HepG2 (cell line): ENCODE measurements at regions not wholly inside any gene's neighbourhood (a gene's known extent, or its start where the extent isn't known, plus 50 kb on each side); places are given as distances from the start of the nearest gene placed in this dataset.

Experiments used
- ATAC-seq: fragments of 200-7000 bp; cut with Tn5 transposase; 3 replicates; pipeline ENCODE4 v1.9.1; 2020; ENCODE audit warnings: mild to moderate bottlenecking, moderate library complexity
- BruUV-seq: library from RNA; stranded (reverse); fragments of 400-500 nt; replicated peaks from 2 replicates; lab custom pipeline; 2021; lab: Mats Ljungman, UMichigan
- CTCF ChIA-PET: fragments of 300-600 bp; formaldehyde crosslinking; extraction: SDS; loops from one replicate; lab custom pipeline; 2021; ENCODE audit warnings: low total read pairs, inconsistent platforms, low intra/inter-chr PET ratio; lab: Yijun Ruan, JAX
- POLR2A ChIA-PET: fragments of 350-600 bp; sonication (Branson Sonifier 250); formaldehyde crosslinking; loops from one replicate; lab custom pipeline; 2020; ENCODE audit warnings: antibody characterized with exemption, inconsistent platforms; lab: Yijun Ruan, JAX
- DNase-seq: peaks from one replicate; pipeline ENCODE4 v3.0.0-alpha.2; 2015; ENCODE audit warnings: low spot score
- FAIRE-seq: peaks from 3 replicates; lab custom pipeline; 2011; peaks lifted over from hg19 to GRCh38; lab: Jason Lieb, UNC
- H2AFZ ChIP-seq: one replicate; pipeline ENCODE4 v1.6.1; 2011; ENCODE audit warnings: low read length, inconsistent platforms
- H3K27ac ChIP-seq: fragments of 300-600 bp; 3 replicates; pipeline ENCODE4 v1.8.0; 2011; ENCODE audit warnings: mixed run types, mild to moderate bottlenecking, mixed read lengths, low read length, inconsistent platforms; ENCODE audit not compliant: insufficient read depth; ENCODE audit errors: extremely low read length
- H3K27me3 ChIP-seq, 2 experiments: fragments of 200-600 bp in 1 of 2; 2 replicates in 1 of 2; 3 replicates in 1 of 2; pipeline versions ENCODE4 v1.6.0 to v1.8.0; 2011; ENCODE audit warnings: low read length in 2 of 2, mild to moderate bottlenecking in 2 of 2, moderate library complexity in 2 of 2, inconsistent platforms in 1 of 2; ENCODE audit not compliant: insufficient read depth in 2 of 2, control insufficient read depth in 1 of 2
- H3K36me3 ChIP-seq, 2 experiments: fragments of 200-600 bp in 1 of 2; replicated peaks in 1 of 2; 2 replicates in 1 of 2; 3 replicates in 1 of 2; pipeline versions ENCODE4 v1.5.1 to v1.8.0; 2011; ENCODE audit warnings: low read length in 2 of 2, inconsistent platforms in 1 of 2; ENCODE audit not compliant: insufficient read depth in 2 of 2, control insufficient read depth in 1 of 2
- H3K4me1 ChIP-seq: 2 replicates; pipeline ENCODE4 v1.5.1; 2012; ENCODE audit warnings: low read length, inconsistent platforms; ENCODE audit not compliant: insufficient read depth
- H3K4me2 ChIP-seq: 2 replicates; pipeline ENCODE4 v1.6.0; 2011; ENCODE audit warnings: low read depth, low read length, inconsistent platforms
- H3K4me3 ChIP-seq, 3 experiments: fragments of 200-600 bp in 1 of 3; sonication (generic), shearing (Covaris generic) in 1 of 3; replicated peaks in 1 of 3; 2 replicates each; pipeline ENCODE4 v1.5.1; 2011 to 2016; ENCODE audit warnings: low read length in 3 of 3, inconsistent platforms in 2 of 3, low read depth in 2 of 3, mild to moderate bottlenecking in 2 of 3, control low read depth in 1 of 3, mixed read lengths in 1 of 3; ENCODE audit not compliant: insufficient read depth in 1 of 3
- H3K79me2 ChIP-seq: one replicate; pipeline ENCODE4 v1.6.1; 2011; ENCODE audit warnings: low read length, inconsistent platforms; ENCODE audit not compliant: insufficient read depth
- H3K9ac ChIP-seq: 2 replicates; pipeline ENCODE4 v1.6.0; 2011; ENCODE audit warnings: mild to moderate bottlenecking, low read depth, low read length, inconsistent platforms; ENCODE audit not compliant: insufficient read depth
- H3K9me3 ChIP-seq: 2 replicates; pipeline ENCODE4 v1.5.1; 2012; ENCODE audit warnings: mild to moderate bottlenecking, low read length
- H4K20me1 ChIP-seq: 2 replicates; pipeline ENCODE4 v1.6.0; 2011; ENCODE audit warnings: inconsistent platforms, mild to moderate bottlenecking, low read length, moderate library complexity; ENCODE audit not compliant: insufficient read depth
- ATF7 ChIP-seq, 2 experiments: fragments of 450-650 bp in 1 of 2; sonication (generic) in 1 of 2; formaldehyde crosslinking in 1 of 2; IDR thresholded peaks; 2 replicates each; pipeline versions ENCODE4 v1.4.0 to v1.6.1; 2016 to 2020; ENCODE audit warnings: antibody characterized with exemption in 1 of 2, mild to moderate bottlenecking in 1 of 2, missing genetic modification reagents in 1 of 2
- CREB1 ChIP-seq, 2 experiments: fragments of 450-650 bp in 1 of 2; IDR thresholded peaks; 2 replicates each; pipeline ENCODE4 v1.6.1; 2016 to 2017; ENCODE audit warnings: control low read depth in 1 of 2, mild to moderate bottlenecking in 1 of 2, missing compliant biosample characterization in 1 of 2, missing genetic modification characterization in 1 of 2
- HMGA1 ChIP-seq: sonication (generic); formaldehyde crosslinking; conservative IDR thresholded peaks from 2 replicates; pipeline ENCODE4 v1.4.0; 2020; ENCODE audit warnings: missing genetic modification reagents
- HOXD1 ChIP-seq: sonication (generic); formaldehyde crosslinking; IDR thresholded peaks from 2 replicates; pipeline ENCODE4 v1.5.0; 2020; ENCODE audit warnings: missing genetic modification reagents
- RNF219 ChIP-seq: sonication (generic); formaldehyde crosslinking; IDR thresholded peaks from 2 replicates; pipeline ENCODE4 v1.5.0; 2020; ENCODE audit warnings: mild to moderate bottlenecking, missing genetic modification reagents
- SAP130 ChIP-seq: IDR thresholded peaks from 2 replicates; pipeline ENCODE4 v1.6.1; 2016; ENCODE audit warnings: low read depth
- SRSF9 ChIP-seq: fragments of 200-400 bp; formaldehyde crosslinking; IDR thresholded peaks from 2 replicates; pipeline ENCODE4 v1.6.1; 2018; ENCODE audit warnings: borderline replicate concordance, mild to moderate bottlenecking, low read depth, low read length; ENCODE audit not compliant: insufficient read depth, poor library complexity, severe bottlenecking
- ZNF704 ChIP-seq: sonication (generic); formaldehyde crosslinking; IDR thresholded peaks from 2 replicates; pipeline ENCODE4 v1.8.1; 2023; ENCODE audit warnings: mild to moderate bottlenecking, inconsistent platforms, moderate library complexity, missing genetic modification reagents, borderline replicate concordance
- WGBS: methylation state at CpG from one replicate; pipeline ENCODE4 v1.1.6; 2017; ENCODE audit warnings: low lambda C conversion rate; 5-methylcytosine and 5-hydroxymethylcytosine counted together
- in situ Hi-C: cut with HindIII; loops from 2 replicates; pipeline ENCODE4 v1.10.0; 2017; ENCODE audit warnings: low pct_unique_long_range_greater_than_20kb; ENCODE audit not compliant: extremely low pct_ligation_motif_present
- intact Hi-C: fragments of 100-400 bp; cut with micrococcal nuclease; formaldehyde crosslinking; loops from one replicate; pipeline ENCODE4 v1.10.0; 2022; ENCODE audit not compliant: unreplicated experiment

- ChIA-PET CTCF (no interaction called here), POLR2A (no interaction called here)
- no peaks in the 10 kb centered on the region for H3K36me3 ChIP-seq
- no peaks in the 10 kb centered on the region for H3K79me2 ChIP-seq
- H3K4me1 ChIP-seq, result no peaks in the 10 kb centered on the region
- TF ChIP-seq CREB1 (IDR thresholded peaks at IDR 0.05) (peak; percentile 73), CREB1 (CRISPR knock-in tag; IDR thresholded peaks at IDR 0.05) (no peak), SRSF9 (no peak), ZNF704 (CRISPR knock-in tag) (no peak), ATF7 (IDR thresholded peaks at IDR 0.05) (0 out of 2 replicates have a peak, but pooled peaks have one; percentile 7), ATF7 (CRISPR knock-in tag; IDR thresholded peaks at IDR 0.05) (no peak)
- H3K4me3 ChIP-seq, result no peak overlapping the region
- intact Hi-C loops, result no loop called here
- BruUV-seq, result no TSS peak
- no peak overlapping the region for H3K27ac ChIP-seq
- H3K27me3 ChIP-seq, result peaks cover 0 to 6% of the 10 kb centered on the region in 2 experiments; a peak in 2 of 5 replicates
- H4K20me1 ChIP-seq, result no peaks in the 10 kb centered on the region
- no peak overlapping the region for H3K9ac ChIP-seq
- ATAC-seq (no peak), DNase-seq (no peak), FAIRE-seq (no peak)
- in situ Hi-C loops, result no loop called here
- no peaks in the 10 kb centered on the region for H3K9me3 ChIP-seq
- no peak overlapping the region for H3K4me2 ChIP-seq
- H2AFZ ChIP-seq, result no peak overlapping the region
- WGBS, result 55% methylated on average over 5 of the region's 10 CpGs
Measured at GRCh38 chr15:98268163-98268562, 307.7 kb downstream of the ARRDC4 start.

GRCh38 chr15:98272625-98273024 lies 312.1 kb downstream of the ARRDC4 start:
- no peak overlapping the region for H2AFZ ChIP-seq
- H3K4me1 ChIP-seq, result no peaks in the 10 kb centered on the region
- no peak overlapping the region for H3K4me3 ChIP-seq
- ATAC-seq (peak; percentile 64; the same call in 2 of the 3 replicates), DNase-seq (no peak), FAIRE-seq (no peak)
- in situ Hi-C loops (no loop called here), intact Hi-C loops (no loop called here)
- no TSS peak for BruUV-seq
- no peaks in the 10 kb centered on the region for H3K9me3 ChIP-seq
- H3K27ac ChIP-seq, result no peak overlapping the region
- no peak overlapping the region for H3K4me2 ChIP-seq
- no peak overlapping the region for H3K9ac ChIP-seq
- no peaks in the 10 kb centered on the region for H3K36me3 ChIP-seq
- CTCF ChIA-PET, result no interaction called here
- H3K79me2 ChIP-seq, result no peaks in the 10 kb centered on the region
- POLR2A ChIA-PET, result no interaction called here
- H4K20me1 ChIP-seq, result no peaks in the 10 kb centered on the region
- peaks cover 0 to 10% of the 10 kb centered on the region in 2 experiments; a peak in 2 of 5 replicates for H3K27me3 ChIP-seq
- WGBS, result 11% methylated on average over 3 of the region's 4 CpGs
- TF ChIP-seq RNF219 (CRISPR knock-in tag) (no peak), HMGA1 (no peak), SAP130 (CRISPR knock-in tag) (no peak), HOXD1 (CRISPR knock-in tag) (no peak)
